ENCODE measurements at regions not wholly inside any gene's neighbourhood (a gene's known extent, or its start where the extent isn't known, plus 50 kb on each side); places are given as distances from the start of the nearest gene placed in this dataset.
"Not testable (repeated sequence)": the region's sequence is repeated elsewhere in the genome, so short reads cannot be mapped to it uniquely, and the experiment has no call there.

DNA sequence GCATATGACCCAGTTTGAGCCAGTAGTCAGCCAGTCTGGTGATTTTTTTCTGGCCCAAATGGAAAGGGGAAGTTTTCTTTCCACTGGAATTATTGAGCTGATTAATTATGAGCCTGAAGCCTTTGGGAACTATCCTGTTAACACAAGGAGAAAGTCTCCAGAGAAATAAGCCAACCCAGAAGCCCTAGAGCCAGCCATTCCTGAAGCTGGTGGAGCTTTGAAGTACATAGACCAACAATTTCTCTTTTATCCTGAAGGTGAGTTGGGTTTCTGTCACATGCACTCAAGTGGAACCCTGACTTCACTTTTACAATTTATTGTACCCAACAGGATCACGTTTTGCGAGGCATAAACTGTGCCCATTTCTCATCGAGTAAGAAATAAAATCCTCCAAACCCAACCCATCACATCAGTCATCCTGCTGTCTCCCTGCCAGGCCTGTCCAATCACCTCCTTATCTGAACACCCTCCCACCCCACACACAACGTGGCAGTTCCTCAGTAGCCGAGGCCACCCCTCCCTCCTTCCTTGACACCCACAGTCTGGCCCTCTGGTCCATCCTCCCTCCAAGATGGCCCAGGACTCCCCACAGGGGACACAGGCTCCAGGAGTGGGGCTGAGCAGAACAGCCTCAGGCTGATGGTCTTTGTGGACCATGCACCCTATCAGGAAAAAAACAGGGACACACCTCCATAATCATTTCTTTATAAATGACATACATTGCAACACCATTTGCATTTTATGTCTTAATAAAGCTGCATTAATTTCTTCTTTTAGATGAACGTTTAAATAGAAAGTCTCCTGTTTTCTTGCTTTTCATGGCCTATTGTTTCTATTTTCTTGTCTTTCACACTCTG, 55.7 kb upstream of the GATA2 start:
- no peak for DNase-seq

DNA sequence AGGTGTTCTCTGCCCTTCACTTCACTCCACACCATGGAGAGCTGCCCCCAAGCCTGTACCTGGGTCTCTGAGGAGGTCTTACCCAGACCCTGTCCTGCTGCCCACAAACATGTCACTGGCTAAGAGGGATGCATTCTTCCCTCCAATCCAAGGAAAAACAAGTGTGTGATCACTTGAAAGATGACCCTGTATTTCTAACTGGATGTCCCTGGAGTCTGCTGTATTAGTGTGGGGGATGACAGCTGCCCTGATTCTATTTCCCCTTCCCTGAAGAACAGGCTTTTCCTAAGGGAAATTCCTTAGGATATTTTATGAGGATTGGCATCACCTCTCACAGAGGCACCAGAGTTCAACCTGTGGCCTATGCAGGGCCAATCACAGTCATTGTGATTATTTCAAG, 55.0 kb upstream of the GATA2 start:
- DNase-seq, result no peak

DNA sequence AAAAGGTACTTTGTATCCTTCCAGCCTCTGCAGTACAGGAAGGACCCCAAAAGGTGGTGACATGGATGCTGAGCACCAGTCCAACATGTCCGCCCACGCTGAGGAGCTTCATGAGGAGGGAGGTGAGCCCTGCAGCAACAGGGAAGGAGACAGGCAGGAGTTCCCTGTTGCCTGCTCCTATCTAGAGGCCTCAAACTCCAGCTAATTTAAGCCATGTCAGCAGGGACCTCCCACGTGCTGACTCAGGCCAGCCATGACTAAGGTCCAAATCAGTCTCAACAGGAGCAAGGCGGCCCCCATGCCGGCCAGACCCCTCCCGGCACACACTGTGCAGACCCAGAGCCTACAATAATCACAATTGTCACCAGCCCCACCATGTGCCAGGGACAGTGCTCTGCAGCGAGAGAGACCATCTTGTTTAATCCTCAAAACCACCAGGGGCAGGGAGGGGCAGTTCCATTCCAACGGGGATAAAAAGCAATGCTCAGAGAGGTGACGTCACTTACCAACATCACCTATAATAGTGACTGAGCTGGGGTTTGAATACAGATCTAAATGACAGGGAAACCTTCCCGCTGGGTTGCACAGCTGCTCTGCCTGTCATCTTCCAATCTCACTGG, 54.5 kb upstream of the GATA2 start:
- peak; percentile 56 for DNase-seq

DNA sequence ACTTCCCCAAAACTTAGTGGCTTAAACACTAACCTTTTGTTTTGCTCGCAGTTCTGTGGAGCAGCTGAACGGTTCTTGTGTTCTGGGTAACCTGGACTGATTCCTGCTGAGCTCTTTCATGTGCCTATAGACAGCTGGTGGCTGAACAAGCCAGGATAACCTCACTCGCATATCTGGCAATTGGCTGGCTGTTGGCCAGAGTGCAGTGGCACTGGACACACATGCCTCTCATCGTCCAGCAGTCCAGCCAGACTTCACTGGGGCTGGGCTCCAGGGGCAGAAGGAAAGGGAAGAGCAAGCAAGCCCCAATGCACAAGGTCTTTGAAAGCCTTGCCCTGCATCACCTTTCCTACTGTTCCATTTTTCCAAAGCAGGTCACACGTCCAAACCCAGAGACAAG, 53.6 kb upstream of the GATA2 start:
- no peak for DNase-seq

DNA sequence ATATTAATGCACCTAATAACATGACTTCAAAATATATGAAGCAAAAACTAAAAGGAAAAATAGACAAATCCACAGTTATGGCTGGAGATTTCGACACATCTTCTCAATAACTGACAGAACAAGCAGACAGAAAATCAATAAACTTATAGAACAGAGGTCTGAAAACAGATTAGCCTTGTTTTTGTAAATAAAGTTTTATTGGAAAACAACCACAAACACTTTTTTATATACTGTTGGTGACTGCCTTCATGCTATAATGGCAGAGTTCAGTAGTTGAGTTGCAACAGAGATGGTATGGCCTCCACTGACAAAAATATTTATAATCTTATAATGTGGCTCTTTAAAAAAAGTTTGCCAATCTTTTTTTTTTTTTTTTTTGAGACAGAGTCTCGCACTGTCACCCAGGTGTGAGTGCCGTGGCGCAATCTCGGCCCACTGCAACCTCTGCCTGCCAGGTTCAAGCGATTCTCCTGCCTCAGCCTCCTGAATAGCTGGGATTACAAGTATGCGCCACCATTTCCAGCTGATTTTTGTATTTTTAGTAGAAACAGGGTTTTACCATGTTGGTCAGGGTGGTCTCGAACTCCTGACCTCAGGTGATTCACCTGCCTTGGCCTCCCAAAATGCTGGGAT, 52.2 kb upstream of the GATA2 start:
- DNase-seq, result no peak

DNA sequence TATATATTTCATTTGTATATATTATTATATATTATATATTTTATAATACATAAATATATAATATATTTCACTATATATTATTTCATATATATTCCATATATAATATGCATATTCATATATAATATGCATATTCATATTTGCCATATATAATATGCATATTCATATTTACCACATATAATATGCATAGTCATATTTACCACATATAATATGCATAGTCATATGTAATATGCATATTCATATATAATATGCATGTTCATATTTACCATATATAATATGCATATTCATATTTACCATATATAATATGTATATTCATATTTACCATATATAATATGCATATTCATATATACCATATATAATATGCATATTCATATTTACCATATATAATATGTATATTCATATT, 51.2 kb upstream of the GATA2 start:
- DNase-seq, result no peak

DNA sequence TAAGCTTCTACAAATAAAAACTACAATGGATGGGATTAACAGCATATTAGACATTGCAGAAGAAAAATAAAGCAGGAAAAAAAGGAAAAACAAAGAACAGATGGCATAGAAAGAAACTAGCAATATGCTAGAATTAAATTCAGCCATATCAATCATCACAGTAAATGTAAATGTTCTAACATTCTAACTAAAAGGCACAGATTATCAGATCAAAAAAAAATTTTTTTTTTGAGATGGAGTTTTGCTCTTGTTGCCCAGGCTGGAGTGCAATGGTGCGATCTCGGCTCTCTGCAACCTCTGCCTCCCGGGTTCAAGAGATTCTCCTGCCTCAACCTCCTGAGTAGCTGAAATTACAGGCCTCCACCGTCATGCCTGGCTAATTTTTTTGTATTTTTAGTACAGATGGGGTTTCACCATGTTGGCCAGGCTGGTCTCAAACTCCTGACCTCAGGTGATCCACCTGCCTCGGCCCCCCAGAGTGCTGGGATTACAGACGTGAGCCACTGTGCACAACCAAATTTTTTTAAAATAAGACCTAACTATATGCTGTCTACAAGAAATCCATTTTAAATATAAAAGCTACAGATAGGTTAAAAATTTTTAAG, 50.7 kb upstream of the GATA2 start:
- not testable (repeated sequence) for DNase-seq
